ENCODE measurements at regions not wholly inside any gene's neighbourhood (a gene's known extent, or its start where the extent isn't known, plus 50 kb on each side); places are given as distances from the start of the nearest gene placed in this dataset.

- peak; percentile 8 for DNase-seq (ENCODE audit: low spot score)
These were observed 275.0 kb upstream of the BMP2 start for GRCh38 chr20:6492271-6493055.

GRCh38 chr20:6490849-6491248, 276.6 kb upstream of the BMP2 start:
- DNase-seq (ENCODE audit: low spot score): no peak

- DNase-seq (ENCODE audit: low spot score): no peak
These were observed 277.9 kb upstream of the BMP2 start for GRCh38 chr20:6489361-6490171.

- no peak for DNase-seq (ENCODE audit: low spot score)
These were observed 282.1 kb upstream of the BMP2 start for GRCh38 chr20:6485351-6485750.

- no peak for DNase-seq (ENCODE audit: low spot score)
These were observed 283.8 kb upstream of the BMP2 start for GRCh38 chr20:6483727-6484126.

GRCh38 chr20:6482486-6482885, 285.0 kb upstream of the BMP2 start:
- DNase-seq (ENCODE audit: low spot score): no peak

- DNase-seq (ENCODE audit: low spot score): no peak
These were observed 286.9 kb upstream of the BMP2 start for GRCh38 chr20:6480328-6481200.

- no peak for DNase-seq (ENCODE audit: low spot score)
These were observed 294.3 kb upstream of the BMP2 start for GRCh38 chr20:6473197-6473596.

- no peak for DNase-seq (ENCODE audit: low spot score)
These were observed 295.6 kb upstream of the BMP2 start for GRCh38 chr20:6471871-6472270.

- DNase-seq (ENCODE audit: low spot score): no peak
These were observed 296.3 kb upstream of the BMP2 start for GRCh38 chr20:6471110-6471647.

- no peak for DNase-seq (ENCODE audit: low spot score)
These were observed 297.8 kb upstream of the BMP2 start for GRCh38 chr20:6469695-6470094.

GRCh38 chr20:6468423-6469116, 298.9 kb upstream of the BMP2 start:
- DNase-seq (ENCODE audit: low spot score): no peak

GRCh38 chr20:6467562-6467961, 299.9 kb upstream of the BMP2 start:
- no peak for DNase-seq (ENCODE audit: low spot score)

- no peak for DNase-seq (ENCODE audit: low spot score)
These were observed 301.2 kb upstream of the BMP2 start for GRCh38 chr20:6466075-6466810.

GRCh38 chr20:6450841-6451240, 316.6 kb upstream of the BMP2 start:
- DNase-seq (ENCODE audit: low spot score): no peak

- no peak for DNase-seq (ENCODE audit: low spot score)
These were observed 317.6 kb upstream of the FERMT1 start for GRCh38 chr20:6440443-6440799.

GRCh38 chr20:6439737-6440442, 317.1 kb upstream of the FERMT1 start:
- DNase-seq (ENCODE audit: low spot score): no peak

- no peak for DNase-seq (ENCODE audit: low spot score)
These were observed 311.3 kb upstream of the FERMT1 start for GRCh38 chr20:6434131-6434530.

- DNase-seq (ENCODE audit: low spot score): no peak
These were observed 307.6 kb upstream of the FERMT1 start for GRCh38 chr20:6430381-6430780.

GRCh38 chr20:6426287-6426891, 303.6 kb upstream of the FERMT1 start:
- no peak for DNase-seq (ENCODE audit: low spot score)
